ENCODE measurements at regions not wholly inside any gene's neighbourhood (a gene's known extent, or its start where the extent isn't known, plus 50 kb on each side); places are given as distances from the start of the nearest gene placed in this dataset.

- Histone ChIP-seq H3K27me3 (ENCODE audit: control insufficient read depth in 4 of 4, insufficient read depth in 4 of 4, low read length in 3 of 4) (no peaks in the 10 kb centered on the region), H3K4me3 (ENCODE audit: low read depth in 1 of 3, low read length in 3 of 3) (no peak overlapping the region), H3K36me3 (ENCODE audit: control insufficient read depth in 4 of 4, insufficient read depth in 3 of 4, low read depth in 1 of 4, low read length in 3 of 4) (no peaks in the 10 kb centered on the region), H3K27ac (ENCODE audit: low read depth in 1 of 2, low read length in 2 of 2) (no peak overlapping the region), H3K9ac (ENCODE audit: low read depth in 1 of 2, low read length in 2 of 2) (no peak overlapping the region), H3K4me1 (ENCODE audit: control insufficient read depth in 4 of 4, insufficient read depth in 4 of 4, low read length in 3 of 4) (no peaks in the 10 kb centered on the region), H3K9me3 (ENCODE audit: control insufficient read depth in 4 of 4, low read length in 3 of 4) (peaks cover 0 to 2% (median 0%) of the 10 kb centered on the region in 4 donors)
- no peak for DNase-seq (ENCODE audit: low spot score)
- TF ChIP-seq TAF1 (conservative IDR thresholded peaks at IDR 0.05), result no peak
- no peak for TF ChIP-seq MAX (IDR thresholded peaks at IDR 0.05)
- no peak for TF ChIP-seq NR2F2 (IDR thresholded peaks at IDR 0.05)
- TF ChIP-seq FOXA1 (IDR thresholded peaks at IDR 0.05), result no peak
- TF ChIP-seq JUND (IDR thresholded peaks at IDR 0.05), result no peak
- no peak for TF ChIP-seq FOXA2 (IDR thresholded peaks at IDR 0.05)
- TF ChIP-seq RAD21 (IDR thresholded peaks at IDR 0.05), result no peak
- TF ChIP-seq GABPA (IDR thresholded peaks at IDR 0.05 in 1 of 2, conservative IDR thresholded peaks at IDR 0.05 in 1 of 2), result no peak
- TF ChIP-seq CTCF (IDR thresholded peaks at IDR 0.05; ENCODE audit: low read depth, low read length, missing input control), result no peak
- no peak for TF ChIP-seq HNF4A (conservative IDR thresholded peaks at IDR 0.05)
- TF ChIP-seq ATF3 (IDR thresholded peaks at IDR 0.05), result no peak
- TF ChIP-seq REST (IDR thresholded peaks at IDR 0.05), result no peak
- no peak for TF ChIP-seq ZBTB33 (IDR thresholded peaks at IDR 0.05)
- no peak for TF ChIP-seq EGR1 (IDR thresholded peaks at IDR 0.05; ENCODE audit: low read depth in 2 of 2)
- no peak for TF ChIP-seq RXRA (IDR thresholded peaks at IDR 0.05)
- TF ChIP-seq YY1 (IDR thresholded peaks at IDR 0.05), result no peak
- TF ChIP-seq SP1 (IDR thresholded peaks at IDR 0.05), result no peak
- no peak for TF ChIP-seq HNF4G (IDR thresholded peaks at IDR 0.05)
- WGBS, result 87% methylated on average over 4 of the region's 4 CpGs
Observed at GRCh38 chr3:193921465-193921864, 214.5 kb upstream of the HES1 start.

All from liver (tissue), 8 donors.